ENCODE measurements at regions not wholly inside any gene's neighbourhood (a gene's known extent, or its start where the extent isn't known, plus 50 kb on each side); places are given as distances from the start of the nearest gene placed in this dataset.
"Not testable (repeated sequence)": the region's sequence is repeated elsewhere in the genome, so short reads cannot be mapped to it uniquely, and the experiment has no call there.

DNA sequence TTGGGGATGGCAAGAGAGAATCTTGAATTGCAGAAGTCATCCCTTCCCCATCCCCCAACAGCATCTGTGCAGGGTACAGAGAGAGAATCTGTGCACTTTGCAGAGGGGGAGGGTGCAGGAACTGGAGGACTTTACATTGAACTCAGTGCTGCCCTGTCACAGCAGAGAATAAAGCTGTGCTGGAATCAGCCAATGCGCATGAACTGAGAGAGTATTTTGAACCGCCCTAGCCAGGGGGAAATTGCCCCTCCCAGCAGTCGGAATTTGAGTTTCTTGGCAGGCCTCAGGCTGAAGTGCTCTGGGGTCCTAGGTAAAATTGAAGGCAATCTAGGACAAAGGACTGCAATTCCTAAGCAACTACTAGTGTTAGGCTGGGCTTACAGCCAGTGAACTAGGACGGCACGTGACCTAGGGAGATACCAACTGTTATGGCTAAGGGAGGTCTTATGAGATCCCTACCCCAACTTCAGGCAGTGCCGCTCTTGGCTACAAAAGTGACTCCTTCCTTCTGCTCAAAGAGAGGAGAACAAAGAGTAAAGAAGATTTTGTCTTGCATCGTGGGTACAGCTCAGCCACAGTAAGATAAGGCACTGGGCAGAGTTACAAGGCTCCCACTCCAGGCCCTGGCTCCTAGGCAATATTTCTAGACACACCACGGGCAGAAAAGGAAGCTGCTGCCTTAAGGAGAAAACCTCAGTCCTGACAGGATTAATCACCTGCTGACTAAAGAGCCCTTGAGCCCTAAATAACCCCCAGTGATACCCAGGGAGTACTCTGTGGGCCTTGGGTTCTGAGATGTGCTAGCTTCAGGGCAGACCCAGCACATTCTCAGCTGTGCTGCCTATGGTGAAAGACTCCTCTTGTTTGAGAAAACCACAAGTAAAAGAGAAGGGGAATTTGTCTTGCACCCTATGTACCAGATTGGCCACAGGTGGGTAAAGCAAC lies 300.5 kb upstream of the ALCAM start:
- DNase-seq = no peak

DNA sequence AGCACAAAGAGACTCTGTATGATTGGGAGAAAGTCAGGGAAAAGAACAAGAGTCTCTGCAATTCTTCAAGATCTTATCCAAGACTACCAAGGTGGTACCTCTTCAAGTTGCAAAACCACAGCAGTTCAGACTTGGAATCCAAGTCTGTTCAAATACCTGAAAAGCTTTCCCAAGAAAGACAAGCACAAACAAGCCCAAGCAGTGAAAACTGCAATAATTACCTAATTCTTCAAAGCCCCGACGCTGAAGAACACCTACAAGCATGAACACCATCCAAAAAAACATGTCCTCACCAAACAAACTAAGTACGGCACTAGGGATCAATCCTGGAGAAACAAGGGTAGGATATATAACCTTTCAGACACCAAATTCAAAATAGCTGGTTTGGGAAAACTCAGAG lies 299.3 kb upstream of the ALCAM start:
- no peak for DNase-seq

GRCh38 chr3:105077060-105077822 lies 289.5 kb upstream of the ALCAM start:
- DNase-seq = no peak

GRCh38 chr3:105083945-105084344 lies 282.8 kb upstream of the ALCAM start:
- no peak for DNase-seq

GRCh38 chr3:105085506-105085905 lies 281.2 kb upstream of the ALCAM start:
- no peak for DNase-seq

DNA sequence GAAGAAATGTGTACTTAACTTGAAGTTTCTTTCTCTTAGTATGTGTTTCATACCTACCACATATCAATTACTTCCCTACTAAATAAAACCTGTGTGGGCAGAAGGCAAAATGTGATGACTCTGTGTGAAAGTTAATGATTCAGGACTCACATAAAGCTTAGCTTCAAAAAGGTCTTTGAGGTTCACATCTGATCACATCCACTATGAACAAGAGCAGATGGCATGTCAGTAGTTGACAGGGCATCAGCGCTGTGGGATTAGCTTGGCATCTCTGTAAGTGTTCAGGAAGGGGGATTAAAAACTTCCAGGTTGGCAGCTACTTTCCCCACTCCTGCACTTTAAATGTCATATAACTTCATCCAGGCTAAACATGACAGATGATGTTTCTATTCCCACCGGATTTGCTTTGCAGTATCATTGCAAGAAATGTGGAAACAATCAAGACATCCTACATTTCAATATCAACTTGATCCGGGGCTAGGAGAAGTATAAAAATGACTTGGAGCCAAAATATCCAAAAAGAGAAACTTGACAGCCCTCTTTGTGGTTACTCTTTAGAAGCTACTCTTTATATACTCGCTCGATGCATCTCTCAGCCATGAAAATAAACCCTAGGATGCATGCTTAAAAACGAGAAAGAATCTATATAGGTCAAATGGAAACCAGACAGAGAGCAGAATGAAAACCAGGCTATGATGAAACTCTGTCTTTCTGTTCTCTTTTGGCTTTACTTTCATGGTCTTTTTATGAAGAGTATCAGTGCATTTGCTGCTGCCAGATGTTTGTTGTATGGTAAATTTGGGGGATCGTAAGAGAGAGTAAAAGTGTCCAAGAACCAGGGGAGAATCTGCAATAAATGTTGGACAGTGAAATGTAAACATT lies 273.1 kb upstream of the ALCAM start:
- DNase-seq = no peak

- DNase-seq = no peak
Measured at GRCh38 chr3:105094588-105094987, 272.1 kb upstream of the ALCAM start.

DNA sequence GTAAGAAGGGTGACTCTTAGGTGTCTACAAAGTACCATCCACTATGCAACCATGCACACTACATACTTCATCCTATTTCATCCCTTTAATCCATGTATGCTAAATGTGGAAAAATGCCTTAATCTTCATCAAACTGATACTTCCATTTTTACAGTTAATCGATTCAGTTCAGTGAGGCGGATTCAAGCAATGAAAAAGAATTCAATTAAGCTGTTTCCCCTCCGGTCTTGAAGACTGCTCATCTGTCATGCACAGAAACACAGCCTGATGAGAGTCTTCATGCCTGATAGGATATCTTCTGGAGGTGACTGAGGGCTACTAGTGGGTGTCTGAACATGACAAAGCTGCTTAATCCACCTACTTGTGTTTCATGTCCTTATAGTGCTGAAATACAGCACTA lies 270.6 kb upstream of the ALCAM start:
- no peak for DNase-seq

- DNase-seq = no peak
Measured at GRCh38 chr3:105101603-105102002, 265.1 kb upstream of the ALCAM start.

GRCh38 chr3:105103139-105103538 lies 263.6 kb upstream of the ALCAM start:
- DNase-seq = no peak

DNA sequence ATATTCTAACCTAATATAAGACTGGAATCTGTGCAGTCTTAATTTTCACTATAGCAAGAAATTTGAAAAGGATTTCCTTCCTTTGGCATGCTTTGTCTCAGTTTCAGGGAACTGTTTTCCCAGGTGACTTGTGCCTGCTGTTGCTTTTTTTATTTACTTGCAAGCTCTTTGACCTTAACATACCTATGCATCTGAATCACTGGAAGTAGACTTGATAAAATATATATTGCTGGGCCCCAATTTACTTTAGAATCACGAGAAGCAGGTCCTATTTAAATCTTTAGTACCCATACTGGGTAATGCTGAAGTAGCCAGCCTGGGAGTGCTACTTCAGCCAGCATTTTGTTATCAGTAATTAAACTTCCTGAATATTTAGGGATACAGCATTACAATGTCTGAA lies 257.9 kb upstream of the ALCAM start:
- no peak for DNase-seq

- peak; percentile 7 for DNase-seq
Measured at GRCh38 chr3:105118905-105119304, 247.8 kb upstream of the ALCAM start.

DNA sequence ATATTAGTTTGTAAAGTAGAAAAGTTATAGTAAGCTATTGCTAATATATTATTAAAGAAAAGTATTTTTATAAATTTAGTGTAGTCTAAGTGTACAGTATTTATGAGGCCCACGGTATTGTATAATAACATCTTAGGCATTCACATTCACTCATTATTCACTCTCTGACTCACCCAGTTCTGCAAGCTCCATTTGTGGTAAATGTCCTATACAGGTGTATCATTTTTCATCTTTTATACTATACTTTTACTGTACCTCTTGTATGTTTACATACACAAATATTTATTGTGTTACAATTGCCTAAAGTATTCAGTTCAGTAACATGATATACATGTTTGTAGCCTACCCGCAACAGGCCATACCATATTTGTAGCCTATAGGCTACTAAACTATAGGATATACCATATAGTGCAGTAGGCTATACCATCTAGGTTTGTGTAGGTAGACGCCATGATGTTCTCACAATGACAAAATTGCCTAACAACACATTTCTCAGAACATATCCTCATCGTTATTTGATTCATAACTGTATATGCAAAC lies 246.8 kb upstream of the ALCAM start:
- DNase-seq = no peak

DNA sequence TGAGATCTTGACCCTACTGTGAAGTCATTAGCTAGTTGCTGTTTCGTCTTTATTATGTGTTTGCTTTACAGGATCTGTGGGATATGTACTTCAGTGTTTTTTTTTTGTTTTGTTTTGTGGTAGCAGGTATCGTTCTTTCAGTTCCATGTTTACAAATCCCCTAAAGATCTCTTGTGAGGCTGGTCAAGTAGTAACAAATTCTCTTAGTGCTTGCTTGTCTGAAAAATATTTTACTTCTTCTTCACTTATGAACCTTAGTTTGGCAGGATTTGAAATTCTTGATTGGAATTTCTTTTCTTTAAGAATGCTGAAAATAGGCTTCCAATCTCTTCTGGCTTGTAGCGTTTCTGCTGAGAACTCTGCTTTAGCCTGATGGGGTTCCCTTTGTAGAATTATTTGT lies 235.8 kb upstream of the ALCAM start:
- no peak for DNase-seq

- DNase-seq = no peak
Measured at GRCh38 chr3:105137911-105138310, 228.8 kb upstream of the ALCAM start.

DNA sequence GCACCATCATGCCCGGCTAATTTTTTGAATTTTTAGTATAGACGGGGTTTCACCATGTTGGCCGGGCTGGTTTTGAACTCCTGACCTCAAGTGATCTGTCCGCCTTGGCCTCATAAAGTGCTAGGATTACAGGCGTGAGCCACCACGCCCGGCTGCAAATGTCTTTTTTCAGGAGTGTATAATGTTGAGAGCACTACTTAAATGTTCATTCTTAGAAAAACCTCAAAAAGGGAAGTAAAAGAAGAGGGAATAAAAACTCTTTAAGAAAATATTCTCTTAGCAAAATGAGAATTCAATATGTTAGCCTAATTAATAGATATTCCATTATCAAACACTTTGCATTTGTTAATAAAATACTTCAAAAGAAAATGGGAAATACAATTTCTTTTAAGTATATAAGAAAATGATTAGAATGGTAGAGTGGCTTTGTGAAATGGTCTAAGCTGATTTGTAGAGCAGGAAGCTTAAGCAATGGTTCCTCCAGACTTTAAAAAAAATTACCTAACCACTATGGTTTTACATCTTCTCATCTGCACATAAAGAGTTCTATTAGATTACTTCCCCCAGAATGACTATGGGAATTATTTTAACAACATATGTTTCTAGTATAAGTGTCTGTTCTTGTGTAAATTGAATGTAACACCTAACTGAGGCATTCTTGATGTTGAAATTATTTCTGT lies 226.7 kb upstream of the ALCAM start:
- no peak for DNase-seq

DNA sequence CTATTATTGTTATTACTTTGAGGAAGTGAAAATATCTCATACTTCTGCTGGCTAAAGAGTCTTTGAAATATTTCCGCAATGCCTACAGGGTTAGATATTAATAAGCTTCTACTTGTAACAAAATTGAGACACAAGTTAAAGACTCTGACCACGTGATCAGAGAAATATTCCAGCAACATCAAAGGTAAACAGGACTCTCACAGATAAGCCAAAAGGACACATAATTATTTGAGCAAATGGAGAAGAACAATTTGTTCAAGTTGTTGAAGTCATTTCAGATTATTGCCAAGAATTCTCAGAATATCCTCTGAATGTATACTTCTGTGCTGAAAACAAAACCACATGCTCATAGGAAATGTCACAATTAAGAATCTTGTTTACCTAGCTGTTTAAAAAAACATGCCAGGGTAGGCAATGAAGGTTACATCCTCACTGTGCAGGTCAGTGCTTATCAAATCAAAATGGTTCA lies 225.8 kb upstream of the ALCAM start:
- DNase-seq = no peak

- no peak for DNase-seq
Measured at GRCh38 chr3:105144837-105145236, 221.9 kb upstream of the ALCAM start.

DNA sequence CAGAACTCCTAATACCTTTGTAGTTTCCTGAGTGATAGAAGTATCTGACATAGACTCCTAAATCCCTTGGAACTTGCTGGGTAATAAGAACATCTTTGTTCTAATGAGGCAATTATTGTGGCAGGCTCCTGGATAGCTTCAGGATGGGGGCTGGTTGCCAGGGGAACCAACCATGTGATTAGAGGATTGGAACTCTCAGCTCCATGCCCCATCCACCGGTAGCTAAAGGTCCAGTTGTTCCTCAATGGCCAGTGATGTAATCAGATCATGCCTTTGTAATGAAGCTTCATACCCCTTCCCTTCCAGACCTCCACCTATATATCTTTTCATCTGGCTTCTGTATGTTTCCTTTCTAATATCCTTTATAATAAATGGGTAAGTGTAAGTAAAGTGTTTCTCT lies 221.2 kb upstream of the ALCAM start:
- DNase-seq = no peak

GRCh38 chr3:105149197-105149596 lies 217.5 kb upstream of the ALCAM start:
- not testable (repeated sequence) for DNase-seq

- DNase-seq = no peak
Measured at GRCh38 chr3:105152987-105153386, 213.7 kb upstream of the ALCAM start.

GRCh38 chr3:105154692-105155091 lies 212.0 kb upstream of the ALCAM start:
- DNase-seq = no peak
